Tibial nerve (tissue), 4 donors: ENCODE measurements at regions not wholly inside any gene's neighbourhood (a gene's known extent, or its start where the extent isn't known, plus 50 kb on each side); places are given as distances from the start of the nearest gene placed in this dataset.

ENCODE experiments used
- CTCF ChIP-seq, 5 experiments: fragments of 200-600 bp in 3 of 5; fragments of 450-650 bp in 2 of 5; sonication (generic) in 3 of 5; IDR thresholded peaks; one replicate each; pipeline ENCODE4 v1.5.1; 2016 to 2019; ENCODE audit warnings: antibody characterized with exemption in 5 of 5, mild to moderate bottlenecking in 3 of 5, moderate library complexity in 2 of 5
- EP300 ChIP-seq, 2 donors: sonication (generic); formaldehyde crosslinking; IDR thresholded peaks; one replicate each; pipeline ENCODE4 v1.6.1; 2017; ENCODE audit warnings: antibody characterized with exemption in 2 of 2, mild to moderate bottlenecking in 1 of 2
- POLR2A ChIP-seq, 2 donors: fragments of 450-650 bp; IDR thresholded peaks; one replicate each; pipeline ENCODE4 v1.6.1; 2017; ENCODE audit warnings: antibody characterized with exemption in 2 of 2, mild to moderate bottlenecking in 2 of 2, moderate library complexity in 2 of 2

DNA sequence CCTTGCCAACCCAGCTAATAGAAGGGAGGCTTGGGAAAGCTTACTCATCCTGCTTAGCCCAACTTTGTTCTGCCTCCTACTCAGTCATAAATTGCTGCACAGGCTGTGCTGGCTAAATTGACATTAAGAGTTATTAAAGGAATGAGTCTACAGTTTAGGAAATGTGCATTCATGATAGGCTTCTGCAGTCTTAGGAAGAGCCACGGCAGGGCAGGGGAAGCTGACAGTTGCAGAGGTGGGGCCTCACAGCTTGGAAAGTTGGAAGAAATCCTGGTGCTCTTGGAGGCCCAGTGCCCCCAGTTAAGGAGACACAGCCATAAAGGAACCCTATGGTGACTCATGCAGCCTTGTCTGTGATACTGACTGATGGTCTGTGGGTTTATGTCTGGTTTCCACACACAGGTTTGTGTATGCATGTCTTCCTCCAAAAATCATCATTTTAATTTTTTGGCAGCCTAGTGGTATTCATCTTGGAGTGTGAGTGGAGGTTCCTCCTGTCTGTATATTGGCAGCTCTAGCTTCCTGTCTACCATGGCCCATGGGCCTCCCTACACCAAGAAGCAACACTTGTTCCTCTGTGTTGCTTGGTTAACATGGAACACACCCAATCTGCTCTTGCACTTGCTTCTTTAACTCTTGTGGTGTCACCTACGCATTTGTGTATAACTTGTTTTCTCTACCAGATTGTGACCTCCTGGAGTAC, 135.0 kb upstream of the KL start:
- TF ChIP-seq CTCF (IDR thresholded peaks at IDR 0.05) (no peak), POLR2A (IDR thresholded peaks at IDR 0.05) (no peak), EP300 (IDR thresholded peaks at IDR 0.05) (no peak)
